ENCODE measurements at regions not wholly inside any gene's neighbourhood (a gene's known extent, or its start where the extent isn't known, plus 50 kb on each side); places are given as distances from the start of the nearest gene placed in this dataset.

DNA sequence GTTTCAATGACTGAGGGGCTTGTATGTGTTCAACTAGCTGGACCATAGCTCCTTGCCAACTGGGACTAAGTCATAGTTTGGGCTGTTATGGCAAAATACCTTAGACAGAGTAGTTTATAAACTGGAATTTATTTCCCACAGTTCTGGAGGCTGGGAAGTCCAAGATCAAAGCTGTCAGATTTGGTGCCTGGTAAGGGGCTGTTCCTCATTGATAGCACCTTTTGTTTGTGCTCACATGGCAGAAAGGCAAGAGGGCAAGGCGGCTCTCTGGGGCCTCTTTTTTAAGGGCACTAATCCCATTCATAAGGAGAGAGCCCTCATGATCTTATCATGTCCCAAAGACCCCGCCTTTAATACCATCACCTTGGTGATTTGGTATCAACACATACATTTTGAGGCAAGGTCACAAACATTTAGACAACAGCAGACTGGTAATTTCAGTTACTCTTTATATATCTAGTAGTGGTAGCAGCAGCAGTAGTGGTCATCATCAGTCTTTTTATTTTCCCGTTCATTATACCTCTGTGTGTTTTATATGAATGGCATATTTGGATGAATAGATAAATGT is 477.0 kb downstream of the CCDC171 start:
- Histone ChIP-seq H3K4me1 (replicated peaks in 1 of 2) (no peaks in the 10 kb centered on the region), H3K9me3 (replicated peaks in 1 of 3) (no peaks in the 10 kb centered on the region), H3K27me3 (no peaks in the 10 kb centered on the region), H3K27ac (no peak overlapping the region), H3K4me3 (no peak overlapping the region), H3K36me3 (replicated peaks in 1 of 2) (no peaks in the 10 kb centered on the region)
- DNase-seq, result no peak
- TF ChIP-seq POLR2A (IDR thresholded peaks at IDR 0.05), result no peak
- TF ChIP-seq CTCF (IDR thresholded peaks at IDR 0.05), result no peak
- 79 to 93% (median 90%) methylated on average over 3 of the region's 3 CpGs for WGBS, 4 donors
- intact Hi-C loops (cut with DNase I), result no loop called here

- TF ChIP-seq POLR2A (IDR thresholded peaks at IDR 0.05) (no peak), CTCF (IDR thresholded peaks at IDR 0.05) (no peak)
- intact Hi-C loops (cut with DNase I), result no loop called here
- Histone ChIP-seq H3K4me3 (no peak overlapping the region), H3K27me3 (no peaks in the 10 kb centered on the region), H3K4me1 (replicated peaks in 1 of 2) (no peaks in the 10 kb centered on the region), H3K36me3 (replicated peaks in 1 of 2) (no peaks in the 10 kb centered on the region), H3K27ac (no peak overlapping the region), H3K9me3 (replicated peaks in 1 of 3) (no peaks in the 10 kb centered on the region)
- 61 to 74% (median 73%) methylated on average over 7 to 8 of the region's 8 CpGs for WGBS, 4 donors
- DNase-seq, result no peak
These were observed 477.8 kb downstream of the CCDC171 start for GRCh38 chr9:16030528-16031185.

GRCh38 chr9:16031486-16031885 is 478.6 kb downstream of the CCDC171 start:
- intact Hi-C loops (cut with DNase I), result no loop called here
- WGBS, 4 donors, result 49 to 55% (median 54%) methylated on average over 2 of the region's 2 CpGs; no CpG with 5 or more reads in 1 of the 4 donors

GRCh38 chr9:16031971-16032370 is 479.1 kb downstream of the CCDC171 start:
- intact Hi-C loops (cut with DNase I), result no loop called here
- DNase-seq, result no peak
- 79 to 84% (median 83%) methylated on average over 5 to 6 of the region's 6 CpGs for WGBS, 4 donors

More at GRCh38 chr9:16031486-16031885, 478.6 kb downstream of the CCDC171 start:
- Histone ChIP-seq H3K4me3 (no peak overlapping the region), H3K36me3 (replicated peaks in 1 of 2) (no peaks in the 10 kb centered on the region), H3K27me3 (no peaks in the 10 kb centered on the region), H3K9me3 (replicated peaks in 1 of 3) (no peaks in the 10 kb centered on the region), H3K4me1 (replicated peaks in 1 of 2) (no peaks in the 10 kb centered on the region), H3K27ac (no peak overlapping the region)
- no peak for DNase-seq
- no peak for TF ChIP-seq CTCF (IDR thresholded peaks at IDR 0.05)
- TF ChIP-seq POLR2A (IDR thresholded peaks at IDR 0.05), result no peak

More at GRCh38 chr9:16031971-16032370, 479.1 kb downstream of the CCDC171 start:
- H3K4me1 ChIP-seq (replicated peaks in 1 of 2), result no peaks in the 10 kb centered on the region
- no peaks in the 10 kb centered on the region for H3K27me3 ChIP-seq
- no peaks in the 10 kb centered on the region for H3K36me3 ChIP-seq (replicated peaks in 1 of 2)
- H3K27ac ChIP-seq, result no peak overlapping the region
- no peaks in the 10 kb centered on the region for H3K9me3 ChIP-seq (replicated peaks in 1 of 3)
- no peak overlapping the region for H3K4me3 ChIP-seq
- TF ChIP-seq POLR2A (IDR thresholded peaks at IDR 0.05) (no peak), CTCF (IDR thresholded peaks at IDR 0.05) (no peak)

Data from adrenal gland (tissue), 9 donors.